ENCODE measurements at regions not wholly inside any gene's neighbourhood (a gene's known extent, or its start where the extent isn't known, plus 50 kb on each side); places are given as distances from the start of the nearest gene placed in this dataset.
"Not testable (repeated sequence)": the region's sequence is repeated elsewhere in the genome, so short reads cannot be mapped to it uniquely, and the experiment has no call there.

DNA sequence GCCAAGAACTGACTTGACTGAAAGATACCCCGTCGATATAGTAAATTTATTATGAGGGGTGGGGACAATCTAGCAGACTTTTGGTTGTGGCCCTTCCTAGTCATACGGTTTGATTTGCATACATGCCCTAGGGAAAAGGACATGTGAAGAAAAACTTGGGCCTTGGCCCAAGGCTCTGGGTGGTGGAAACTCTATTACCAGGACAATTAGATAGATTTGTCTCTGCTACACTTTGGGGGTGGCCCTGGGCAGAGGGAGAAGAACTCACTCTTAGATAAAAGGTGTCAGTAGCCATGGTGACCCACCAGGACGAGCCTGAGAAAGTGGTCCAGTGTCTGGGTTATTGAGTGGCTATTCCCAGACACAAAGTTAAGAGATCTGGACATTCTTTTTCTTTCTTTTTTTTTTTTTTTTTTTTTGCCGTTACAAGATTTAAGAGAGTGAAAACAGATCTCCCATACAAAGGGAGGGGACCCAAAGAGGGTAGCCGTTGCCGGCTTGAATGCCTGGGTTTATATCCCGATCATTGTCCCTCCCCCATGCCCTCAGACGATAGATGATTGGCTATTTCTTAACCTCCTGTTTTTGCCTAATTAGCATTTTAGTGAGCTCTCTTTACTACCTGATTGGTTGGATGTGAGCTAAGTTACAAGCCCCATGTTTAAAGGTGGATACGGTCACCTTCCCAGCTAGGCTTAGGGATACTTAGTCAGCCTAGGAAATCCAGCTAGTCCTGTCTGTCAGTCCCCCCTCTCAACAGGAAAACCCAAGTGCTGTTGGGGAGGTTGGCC lies 96.4 kb upstream of the SMAD3 start:
- no peak for DNase-seq

DNA sequence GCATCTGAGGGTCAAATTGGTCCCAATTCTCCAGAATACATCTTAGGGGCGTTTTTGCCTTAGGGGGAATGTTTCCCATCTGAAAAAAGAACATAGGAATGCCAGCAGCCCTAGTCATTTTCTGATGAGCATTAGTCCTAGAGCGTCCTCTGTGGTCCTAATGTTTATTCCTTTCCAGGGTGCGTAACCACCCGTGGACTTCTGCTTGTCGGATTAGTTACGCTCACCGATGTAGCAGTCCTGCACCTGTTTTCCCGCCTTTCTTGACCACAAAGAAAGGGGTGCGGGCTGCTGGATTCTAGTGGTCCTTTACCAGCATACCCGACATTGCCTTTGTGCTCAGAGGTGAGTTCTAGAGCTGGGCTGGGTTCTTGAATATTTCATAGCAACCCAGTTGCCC lies 91.3 kb upstream of the SMAD3 start:
- DNase-seq = not testable (repeated sequence)

GRCh38 chr15:66976106-66976640 lies 89.2 kb upstream of the SMAD3 start:
- not testable (repeated sequence) for DNase-seq

- not testable (repeated sequence) for DNase-seq
Measured at GRCh38 chr15:66980326-66980725, 85.1 kb upstream of the SMAD3 start.

DNA sequence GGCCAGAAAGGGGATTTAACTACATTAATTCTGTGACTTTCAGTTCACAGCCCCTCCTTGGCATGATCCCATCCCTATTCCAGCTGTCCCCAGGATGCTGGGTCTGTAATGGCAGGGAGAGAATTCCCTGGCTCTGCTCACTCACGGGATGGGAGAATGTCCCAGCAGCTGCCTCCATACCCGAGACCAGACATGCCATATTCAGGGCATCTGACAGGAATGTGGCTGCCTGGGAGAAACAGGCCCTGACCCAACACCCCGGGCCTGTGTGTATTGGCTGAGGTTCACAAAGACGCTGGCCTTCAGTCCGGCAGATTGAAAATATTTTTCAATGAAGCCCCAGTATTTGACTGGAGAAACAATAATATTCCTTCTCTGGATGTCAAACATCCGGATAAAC lies 83.6 kb upstream of the SMAD3 start:
- no peak for DNase-seq

DNA sequence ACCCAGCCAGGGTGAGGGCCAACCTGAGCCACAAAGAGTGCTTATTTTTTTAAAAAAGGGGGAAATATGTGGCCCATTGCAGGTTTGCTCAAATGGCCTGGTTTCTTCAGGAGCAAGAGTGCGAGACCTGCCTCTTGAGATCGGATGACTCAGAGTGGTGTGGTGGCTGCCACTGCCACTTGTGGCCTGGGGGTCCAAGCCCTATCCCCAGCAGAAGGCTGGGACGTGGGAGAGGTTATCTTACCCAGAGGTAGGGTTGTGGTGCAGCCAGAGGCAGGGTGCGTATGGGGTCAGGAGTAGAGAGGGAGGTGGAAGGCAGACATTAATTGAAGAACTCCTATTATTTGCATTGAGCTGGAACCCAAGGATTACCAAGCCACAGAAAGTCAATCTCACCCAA lies 83.2 kb upstream of the SMAD3 start:
- DNase-seq = no peak

DNA sequence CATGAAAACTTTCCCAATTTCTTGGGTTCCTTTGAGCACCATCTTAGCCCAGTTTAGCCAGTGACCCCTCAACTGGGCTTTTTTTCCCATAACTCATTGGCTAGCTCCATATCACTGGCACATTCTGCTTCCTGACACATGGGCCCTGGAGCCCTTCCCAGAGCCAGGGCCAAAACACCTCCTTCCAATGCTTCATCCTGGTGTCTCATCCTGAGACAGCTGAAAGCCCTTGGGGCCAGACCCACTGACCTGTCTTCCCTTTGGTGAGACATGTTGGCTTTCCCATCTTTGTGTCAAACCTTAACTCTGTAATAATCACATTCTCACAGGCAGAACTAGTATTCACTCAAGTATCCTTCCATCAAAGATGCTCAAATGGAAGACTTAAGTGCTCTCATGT lies 82.6 kb upstream of the SMAD3 start:
- no peak for DNase-seq

GRCh38 chr15:66985653-66986052 lies 79.7 kb upstream of the SMAD3 start:
- no peak for DNase-seq

- DNase-seq = no peak
Measured at GRCh38 chr15:66986951-66987350, 78.5 kb upstream of the SMAD3 start.

DNA sequence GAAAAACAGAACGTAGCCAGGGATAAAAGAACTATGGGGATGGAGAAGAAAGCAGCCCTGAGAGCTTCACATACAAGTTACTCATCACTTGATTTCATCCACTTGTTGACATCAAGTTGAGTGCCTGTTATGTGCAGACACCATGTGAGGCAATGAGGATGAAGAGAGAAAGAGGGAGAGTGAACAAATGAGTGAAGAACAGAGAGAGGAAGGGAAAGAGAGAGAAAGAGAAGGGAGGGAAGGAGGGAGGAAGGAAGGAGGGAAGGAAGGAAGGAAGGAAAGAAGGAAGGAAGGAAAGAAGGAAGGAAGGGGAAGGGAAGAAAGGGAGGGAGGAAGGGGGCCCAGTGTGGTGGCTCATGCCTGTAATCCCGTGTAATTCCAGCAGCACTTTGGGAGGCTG lies 72.3 kb upstream of the SMAD3 start:
- no peak for DNase-seq

- DNase-seq = no peak
Measured at GRCh38 chr15:66993874-66994696, 71.3 kb upstream of the SMAD3 start.

DNA sequence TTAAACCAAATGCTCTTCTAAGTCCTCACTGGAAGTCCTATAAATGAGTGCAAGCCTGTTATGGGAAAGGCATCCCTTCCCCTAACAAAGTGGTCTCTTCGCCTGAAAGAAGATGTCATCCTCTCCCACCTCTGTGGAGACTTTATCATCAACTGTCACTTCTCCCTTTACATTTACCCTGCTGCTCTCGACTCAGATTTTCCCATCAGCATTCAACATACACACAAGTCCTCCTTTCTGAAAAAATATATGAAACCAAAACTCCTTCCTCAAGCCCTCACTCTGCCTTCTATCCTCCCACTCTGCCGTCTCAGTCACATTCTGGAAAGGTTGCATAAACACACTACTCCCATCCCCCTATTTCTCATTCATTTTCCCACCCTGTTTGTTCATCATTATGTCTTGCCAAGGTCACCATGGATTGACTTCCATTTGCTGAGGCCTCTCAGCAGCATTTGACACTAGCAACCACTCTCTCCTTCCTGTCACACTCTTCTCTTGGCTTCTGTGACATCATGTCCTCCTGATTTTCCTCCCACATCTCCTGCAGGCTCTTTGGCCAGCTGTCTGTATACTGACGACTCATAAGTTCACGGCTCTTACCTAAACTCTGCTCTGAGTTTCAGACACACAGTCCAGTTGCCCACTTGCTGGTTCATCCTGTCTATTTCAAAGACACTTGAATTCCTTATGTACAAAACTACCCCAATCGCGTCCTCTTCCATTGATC lies 70.3 kb upstream of the SMAD3 start:
- DNase-seq = no peak

- DNase-seq = no peak
Measured at GRCh38 chr15:66996094-66996493, 69.3 kb upstream of the SMAD3 start.

DNA sequence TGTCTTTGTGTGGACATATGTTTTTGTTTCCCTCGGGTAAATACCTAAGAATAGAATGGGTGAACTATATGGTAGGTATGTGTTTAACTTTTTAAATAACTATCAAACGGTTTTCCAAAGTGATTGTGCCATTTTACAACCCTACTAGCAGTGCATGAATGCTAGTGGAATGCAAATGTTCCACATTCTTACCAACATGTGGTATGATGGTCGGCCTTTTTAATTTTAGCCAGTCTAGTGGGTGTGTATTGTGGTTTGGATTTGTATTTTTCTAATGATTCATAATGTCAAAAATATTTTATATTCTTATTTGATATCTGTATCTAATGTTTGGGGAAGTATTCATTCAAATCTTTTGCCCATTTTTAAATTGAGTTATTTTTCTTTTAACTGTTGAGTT lies 68.2 kb upstream of the SMAD3 start:
- no peak for DNase-seq

- not testable (repeated sequence) for DNase-seq
Measured at GRCh38 chr15:66998234-66998633, 67.2 kb upstream of the SMAD3 start.

- DNase-seq = no peak
Measured at GRCh38 chr15:66999046-66999968, 66.1 kb upstream of the SMAD3 start.

DNA sequence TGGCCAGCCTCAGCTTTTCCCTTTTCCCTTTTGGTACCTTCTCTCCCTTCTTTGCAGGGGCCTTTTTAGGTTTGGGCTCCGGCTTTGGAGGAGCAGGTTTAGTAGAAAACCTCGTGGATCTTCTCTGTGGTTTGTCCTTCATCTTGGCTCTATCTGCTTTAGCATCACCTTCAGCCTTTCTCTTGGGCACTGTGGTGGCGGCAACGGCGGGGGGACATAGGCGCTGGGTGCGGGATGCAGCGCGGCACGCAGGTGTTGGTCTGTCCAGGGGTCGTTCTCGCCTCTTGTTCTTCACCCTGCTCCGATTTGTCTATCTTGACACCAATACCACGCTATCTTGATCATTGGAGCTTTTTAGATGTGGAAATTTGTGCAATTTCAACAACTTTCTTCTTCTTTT lies 64.5 kb upstream of the SMAD3 start:
- DNase-seq = no peak

GRCh38 chr15:67002368-67002767 lies 63.0 kb upstream of the SMAD3 start:
- no peak for DNase-seq

GRCh38 chr15:67003586-67003985 lies 61.8 kb upstream of the SMAD3 start:
- DNase-seq = no peak

DNA sequence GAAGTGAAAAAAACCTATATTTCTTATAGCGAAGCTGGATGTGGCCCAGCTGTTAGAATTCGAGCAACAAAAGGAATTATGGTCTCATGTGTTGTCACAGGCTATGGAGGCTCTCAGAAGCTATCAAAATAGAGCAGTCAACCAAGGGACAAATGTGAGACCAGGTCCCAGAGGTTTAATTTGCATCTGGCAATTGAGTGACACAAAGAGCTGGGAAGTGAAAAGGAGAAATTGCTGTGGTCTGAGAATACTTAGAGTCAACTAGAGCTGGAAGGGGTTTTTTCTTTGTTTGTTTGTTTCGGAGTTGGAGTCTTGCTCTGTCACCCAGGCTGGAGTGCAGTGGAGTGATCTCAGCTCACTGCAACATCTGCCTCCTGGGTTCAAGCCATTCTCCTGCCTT lies 61.3 kb upstream of the SMAD3 start:
- DNase-seq = no peak

GRCh38 chr15:67005294-67005996 lies 60.0 kb upstream of the SMAD3 start:
- no peak for DNase-seq
